ENCODE measurements at regions not wholly inside any gene's neighbourhood (a gene's known extent, or its start where the extent isn't known, plus 50 kb on each side); places are given as distances from the start of the nearest gene placed in this dataset.

DNA sequence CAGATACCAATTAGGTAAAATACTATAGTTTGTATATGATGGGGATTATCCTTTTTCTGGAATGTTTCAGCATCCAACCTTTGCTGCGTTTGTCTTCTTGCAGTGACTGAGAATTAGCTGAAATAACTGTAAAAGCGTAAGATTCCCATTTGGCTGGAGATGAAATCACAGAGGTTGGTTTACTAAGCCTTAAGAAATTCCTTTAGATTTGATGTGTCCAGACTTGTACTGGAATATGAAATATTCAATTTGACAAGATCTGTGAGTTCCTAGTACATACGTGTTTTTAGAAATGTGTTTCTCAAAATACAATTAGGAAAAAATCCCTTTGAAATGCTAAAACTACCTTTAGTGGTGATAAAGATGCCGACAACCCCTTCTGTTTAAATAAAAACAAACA is 286.0 kb upstream of the DMRT1 start:
- Histone ChIP-seq H3K18ac (ENCODE audit: extremely low read depth, low read length) (no peak overlapping the region), H4K91ac (replicated peaks; ENCODE audit: insufficient read length, low read length) (no peak overlapping the region), H2BK12ac (ENCODE audit: low read depth, low read length) (no peak overlapping the region), H2AFZ (ENCODE audit: low read length) (no peak overlapping the region), H3K4me2 (ENCODE audit: insufficient read depth in 1 of 2, low read depth in 2 of 2, low read length in 2 of 2) (no peak overlapping the region), H3K9ac (replicated peaks in 1 of 4; ENCODE audit: extremely low read depth in 1 of 4, low read depth in 3 of 4, low read length in 3 of 4) (no peak overlapping the region), H4K20me1 (replicated peaks in 1 of 2; ENCODE audit: control insufficient read depth in 1 of 2, insufficient read depth in 2 of 2, low read length in 2 of 2) (no peaks in the 10 kb centered on the region), H3K14ac (ENCODE audit: insufficient read length) (no peak overlapping the region), H3K56ac (replicated peaks; ENCODE audit: insufficient read length, low read depth, low read length) (no peak overlapping the region), H4K8ac (ENCODE audit: extremely low read depth, insufficient read depth, low read length) (no peak overlapping the region), H3K23me2 (ENCODE audit: low read depth, low read length) (no peaks in the 10 kb centered on the region), H3K27ac (ENCODE audit: low read depth, low read length) (no peak overlapping the region), H4K5ac (ENCODE audit: insufficient read length, low read depth, low read length) (no peak overlapping the region), H2BK15ac (ENCODE audit: low read length) (no peak overlapping the region), H3K23ac (ENCODE audit: insufficient read length) (no peak overlapping the region), H2AK5ac (ENCODE audit: low read depth, low read length) (no peak overlapping the region), H3K4ac (replicated peaks; ENCODE audit: insufficient read length, low read depth, low read length) (no peak overlapping the region), H3K79me2 (ENCODE audit: control insufficient read depth in 1 of 2, insufficient read depth in 2 of 2, low read length in 2 of 2) (peaks cover 3 to 19% of the 10 kb centered on the region in 2 experiments; a peak in 3 of 4 replicates), H3K79me1 (ENCODE audit: low read depth, low read length) (peaks cover 5% of the 10 kb centered on the region; the same call in 1 of the 2 replicates), H2BK20ac (ENCODE audit: low read length) (no peak overlapping the region), H3K4me3 (ENCODE audit: extremely low read depth in 1 of 4, insufficient read depth in 2 of 4, low read depth in 3 of 4, low read length in 4 of 4) (no peak overlapping the region), H2BK120ac (replicated peaks; ENCODE audit: low read depth, low read length) (no peak overlapping the region), H2BK5ac (ENCODE audit: low read depth, low read length) (no peak overlapping the region), H3K27me3 (replicated peaks in 1 of 4; ENCODE audit: control insufficient read depth in 3 of 4, extremely low read depth in 1 of 4, insufficient read depth in 3 of 4, low read length in 3 of 4) (no peaks in the 10 kb centered on the region), H3K4me1 (replicated peaks in 1 of 4; ENCODE audit: control insufficient read depth in 3 of 4, insufficient read depth in 4 of 4, low read length in 3 of 4) (peaks cover 0 to 5% (median 2%) of the 10 kb centered on the region in 4 experiments; a peak in 3 of 7 replicates), H3K36me3 (ENCODE audit: control insufficient read depth in 2 of 4, insufficient read depth in 4 of 4, low read length in 3 of 4) (no peaks in the 10 kb centered on the region), H3K9me3 (ENCODE audit: insufficient read depth in 2 of 2, low read depth in 1 of 2, low read length in 1 of 2) (no peaks in the 10 kb centered on the region)
- no peak for DNase-seq (ENCODE audit: low read depth in 1 of 2, low spot score in 2 of 2)
- ChIA-PET CTCF (ENCODE audit: partially characterized antibody) (interaction anchor here (0.8 kb wide), 1 partner anchor 52 kb away, joined by 3 read pairs; no protein-coding TSS in a partner anchor), POLR2A (ENCODE audit: partially characterized antibody) (no interaction called here)
- no peak for FAIRE-seq
- 71% methylated on average over 4 of the region's 4 CpGs; no CpG with 5 or more reads in 1 of the 2 experiments for WGBS, 2 experiments (ENCODE audit: extremely low coverage in 1 of 2, insufficient coverage in 1 of 2, insufficient read length in 1 of 2, insufficient replicate concordance in 2 of 2, low coverage in 1 of 2, low lambda C conversion rate in 2 of 2, missing lambda C conversion rate in 1 of 2)
- no peak for TF ChIP-seq EGR1 (IDR thresholded peaks at IDR 0.05; ENCODE audit: borderline replicate concordance, low read depth, low read length)

Data from H1 (cell line).